ENCODE measurements at regions not wholly inside any gene's neighbourhood (a gene's known extent, or its start where the extent isn't known, plus 50 kb on each side); places are given as distances from the start of the nearest gene placed in this dataset.

DNA sequence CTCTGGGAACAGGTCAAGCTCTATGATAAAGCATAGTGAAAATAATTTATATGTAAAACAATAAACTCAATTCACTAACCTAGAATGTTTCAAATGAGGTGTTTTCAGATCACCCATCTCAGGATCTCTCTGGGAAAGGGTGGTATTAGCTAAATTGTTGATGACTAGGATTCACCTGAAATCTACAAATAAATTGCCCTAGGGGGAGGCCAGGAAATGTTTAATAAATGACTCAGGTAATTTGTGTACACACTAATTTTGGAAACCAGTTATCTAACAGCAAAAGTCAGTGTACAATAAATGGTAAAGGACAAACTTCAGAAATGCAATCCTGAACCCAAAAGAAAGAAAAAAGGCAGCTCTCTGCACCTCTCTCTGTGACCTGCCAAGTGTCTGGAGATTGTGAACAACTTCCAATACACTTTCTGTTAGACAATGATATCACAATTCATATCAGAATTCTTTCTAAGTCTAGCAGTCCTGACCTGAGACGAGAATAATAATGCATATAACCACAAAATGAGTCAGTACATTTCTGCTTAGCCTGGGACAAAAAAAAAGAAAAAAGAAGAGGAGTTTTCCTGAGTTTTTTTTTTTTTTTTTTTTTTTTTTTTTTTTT is 760.0 kb downstream of the EPHA4 start:
- TF ChIP-seq, protein P1, sequence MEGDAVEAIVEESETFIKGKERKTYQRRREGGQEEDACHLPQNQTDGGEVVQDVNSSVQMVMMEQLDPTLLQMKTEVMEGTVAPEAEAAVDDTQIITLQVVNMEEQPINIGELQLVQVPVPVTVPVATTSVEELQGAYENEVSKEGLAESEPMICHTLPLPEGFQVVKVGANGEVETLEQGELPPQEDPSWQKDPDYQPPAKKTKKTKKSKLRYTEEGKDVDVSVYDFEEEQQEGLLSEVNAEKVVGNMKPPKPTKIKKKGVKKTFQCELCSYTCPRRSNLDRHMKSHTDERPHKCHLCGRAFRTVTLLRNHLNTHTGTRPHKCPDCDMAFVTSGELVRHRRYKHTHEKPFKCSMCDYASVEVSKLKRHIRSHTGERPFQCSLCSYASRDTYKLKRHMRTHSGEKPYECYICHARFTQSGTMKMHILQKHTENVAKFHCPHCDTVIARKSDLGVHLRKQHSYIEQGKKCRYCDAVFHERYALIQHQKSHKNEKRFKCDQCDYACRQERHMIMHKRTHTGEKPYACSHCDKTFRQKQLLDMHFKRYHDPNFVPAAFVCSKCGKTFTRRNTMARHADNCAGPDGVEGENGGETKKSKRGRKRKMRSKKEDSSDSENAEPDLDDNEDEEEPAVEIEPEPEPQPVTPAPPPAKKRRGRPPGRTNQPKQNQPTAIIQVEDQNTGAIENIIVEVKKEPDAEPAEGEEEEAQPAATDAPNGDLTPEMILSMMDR (IDR thresholded peaks at IDR 0.05) = no peak
- no peak for TF ChIP-seq POLR2A (IDR thresholded peaks at IDR 0.05)

Measured in thyroid gland (tissue), 4 donors.